ENCODE measurements at regions not wholly inside any gene's neighbourhood (a gene's known extent, or its start where the extent isn't known, plus 50 kb on each side); places are given as distances from the start of the nearest gene placed in this dataset.
"Not testable (repeated sequence)": the region's sequence is repeated elsewhere in the genome, so short reads cannot be mapped to it uniquely, and the experiment has no call there.

GRCh38 chr9:97186493-97186892 is 121.0 kb upstream of the CCDC180 start:
- H3K4me1 ChIP-seq (ENCODE audit: control insufficient read depth in 1 of 2, insufficient read depth in 2 of 2, low read length in 2 of 2), result no peaks in the 10 kb centered on the region
- H3K36me3 Mint-ChIP-seq, result no peaks in the 10 kb centered on the region
- WGBS (ENCODE audit: insufficient coverage), result no CpG with 5 or more reads among the region's 1 CpG
- intact Hi-C loops (cut with micrococcal nuclease), result no loop called here
- no peak overlapping the region for H3K4me3 Mint-ChIP-seq
- H4K20me1 ChIP-seq (ENCODE audit: insufficient read depth, low read length), result no peaks in the 10 kb centered on the region
- H3K9me3 Mint-ChIP-seq, result peaks cover 0 to 5% (median 0%) of the 10 kb centered on the region in 7 donors
- no peak overlapping the region for H3K9ac ChIP-seq (ENCODE audit: insufficient read depth, low read length, poor library complexity, severe bottlenecking)
- no peaks in the 10 kb centered on the region for H3K9me3 ChIP-seq (replicated peaks in 1 of 2; ENCODE audit: control insufficient read depth in 1 of 2, insufficient read depth in 1 of 2, low read length in 2 of 2)
- no peak overlapping the region for H2AFZ ChIP-seq (ENCODE audit: insufficient read depth, low read depth, low read length, poor library complexity, severe bottlenecking)
- H3K27ac Mint-ChIP-seq, result no peak overlapping the region
- TF ChIP-seq CTCF (IDR thresholded peaks at IDR 0.05), result no peak
- no peak for DNase-seq
- no peak overlapping the region for H3K27ac ChIP-seq (ENCODE audit: low read depth in 1 of 2, low read length in 2 of 2)
- H3K4me1 Mint-ChIP-seq, result no peaks in the 10 kb centered on the region
- no peaks in the 10 kb centered on the region for H3K79me2 ChIP-seq (ENCODE audit: insufficient read depth, low read length)
- H3K36me3 ChIP-seq (replicated peaks in 1 of 2; ENCODE audit: control insufficient read depth in 1 of 2, insufficient read depth in 2 of 2, low read length in 2 of 2), result no peaks in the 10 kb centered on the region
- H3K4me3 ChIP-seq (replicated peaks in 1 of 3; ENCODE audit: low read depth in 2 of 3, low read length in 3 of 3), result no peak overlapping the region
- H3K27me3 ChIP-seq (ENCODE audit: control insufficient read depth in 2 of 2, insufficient read depth in 2 of 2, low read length in 2 of 2), result no peaks in the 10 kb centered on the region
- H3K27me3 Mint-ChIP-seq (ENCODE audit: low read depth in 3 of 3), result peaks cover 4 to 10% (median 4%) of the 10 kb centered on the region in 3 donors
- H3K4me2 ChIP-seq (replicated peaks; ENCODE audit: extremely low read depth, low read length, poor library complexity, severe bottlenecking), result no peak overlapping the region

- H4K20me1 ChIP-seq (ENCODE audit: insufficient read depth, low read length); H3K27ac Mint-ChIP-seq; H3K4me1 Mint-ChIP-seq; H3K9me3 Mint-ChIP-seq; H3K4me2 ChIP-seq (replicated peaks; ENCODE audit: extremely low read depth, low read length, poor library complexity, severe bottlenecking); H2AFZ ChIP-seq (ENCODE audit: insufficient read depth, low read depth, low read length, poor library complexity, severe bottlenecking); H3K36me3 ChIP-seq (replicated peaks in 1 of 2; ENCODE audit: control insufficient read depth in 1 of 2, insufficient read depth in 2 of 2, low read length in 2 of 2); H3K36me3 Mint-ChIP-seq; DNase-seq; H3K9me3 ChIP-seq (replicated peaks in 1 of 2; ENCODE audit: control insufficient read depth in 1 of 2, insufficient read depth in 1 of 2, low read length in 2 of 2); H3K9ac ChIP-seq (ENCODE audit: insufficient read depth, low read length, poor library complexity, severe bottlenecking); H3K79me2 ChIP-seq (ENCODE audit: insufficient read depth, low read length); H3K27ac ChIP-seq (ENCODE audit: low read depth in 1 of 2, low read length in 2 of 2); H3K27me3 ChIP-seq (ENCODE audit: control insufficient read depth in 2 of 2, insufficient read depth in 2 of 2, low read length in 2 of 2); H3K4me1 ChIP-seq (ENCODE audit: control insufficient read depth in 1 of 2, insufficient read depth in 2 of 2, low read length in 2 of 2); H3K4me3 Mint-ChIP-seq; H3K4me3 ChIP-seq (replicated peaks in 1 of 3; ENCODE audit: low read depth in 2 of 3, low read length in 3 of 3); intact Hi-C loops (cut with micrococcal nuclease): not testable (repeated sequence)
- no CpG with 5 or more reads among the region's 2 CpGs for WGBS (ENCODE audit: insufficient coverage)
- H3K27me3 Mint-ChIP-seq (ENCODE audit: low read depth in 3 of 3), result peaks cover 4 to 10% (median 6%) of the 10 kb centered on the region in 3 donors
These were observed 124.9 kb upstream of the CCDC180 start for GRCh38 chr9:97182532-97182931.

All from CD14-positive monocyte (primary cell).